GM19397 (cell line): ENCODE measurements at regions not wholly inside any gene's neighbourhood (a gene's known extent, or its start where the extent isn't known, plus 50 kb on each side); places are given as distances from the start of the nearest gene placed in this dataset.
A peak's percentile ranks its signal among the peaks of the same experiment; 100 is the strongest.

Experiments used
- ATAC-seq: cut with Tn5 transposase; IDR thresholded peaks from one replicate; pipeline ENCODE4 v1.9.1; 2021; ENCODE audit warnings: mild to moderate bottlenecking, moderate library complexity; ENCODE audit not compliant: unreplicated experiment

GRCh38 chr9:108526518-108526917 lies 329.3 kb downstream of the ACTL7B start:
- ATAC-seq, result no peak

- no peak for ATAC-seq
Observed at GRCh38 chr9:108525186-108525585, 330.6 kb downstream of the ACTL7B start.

- no peak for ATAC-seq
Observed at GRCh38 chr9:108521063-108521590, 334.7 kb downstream of the ACTL7B start.

GRCh38 chr9:108519437-108519836 lies 336.3 kb downstream of the ACTL7B start:
- ATAC-seq, result no peak

GRCh38 chr9:108517651-108518365 lies 338.0 kb downstream of the ACTL7B start:
- no peak for ATAC-seq

- no peak for ATAC-seq
Observed at GRCh38 chr9:108516391-108516790, 339.4 kb downstream of the ACTL7B start.

- no peak for ATAC-seq
Observed at GRCh38 chr9:108515856-108516255, 339.9 kb downstream of the ACTL7B start.

GRCh38 chr9:108512426-108513173 lies 343.2 kb downstream of the ACTL7B start:
- ATAC-seq, result no peak

- ATAC-seq, result no peak
Observed at GRCh38 chr9:108511307-108511706, 344.5 kb downstream of the ACTL7B start.

- ATAC-seq, result no peak
Observed at GRCh38 chr9:108496846-108497245, 358.9 kb downstream of the ACTL7B start.

- no peak for ATAC-seq
Observed at GRCh38 chr9:108489567-108489966, 366.2 kb downstream of the ACTL7B start.

- no peak for ATAC-seq
Observed at GRCh38 chr9:108486831-108487230, 369.0 kb downstream of the ACTL7B start.

- ATAC-seq, result no peak
Observed at GRCh38 chr9:108484468-108484867, 371.3 kb downstream of the ACTL7B start.

GRCh38 chr9:108483676-108484075 lies 372.1 kb downstream of the ACTL7B start:
- ATAC-seq, result no peak

GRCh38 chr9:108479989-108480652 lies 375.7 kb downstream of the ACTL7B start:
- no peak for ATAC-seq

GRCh38 chr9:108478431-108479332 lies 377.1 kb downstream of the ACTL7B start:
- ATAC-seq, result peak; percentile 62

- no peak for ATAC-seq
Observed at GRCh38 chr9:108477529-108478006, 378.2 kb downstream of the ACTL7B start.

- no peak for ATAC-seq
Observed at GRCh38 chr9:108476574-108476973, 379.2 kb downstream of the ACTL7B start.

- no peak for ATAC-seq
Observed at GRCh38 chr9:108475813-108476212, 380.0 kb downstream of the ACTL7B start.

- ATAC-seq, result no peak
Observed at GRCh38 chr9:108474356-108474755, 381.4 kb downstream of the ACTL7B start.
